ENCODE measurements at regions not wholly inside any gene's neighbourhood (a gene's known extent, or its start where the extent isn't known, plus 50 kb on each side); places are given as distances from the start of the nearest gene placed in this dataset.

DNA sequence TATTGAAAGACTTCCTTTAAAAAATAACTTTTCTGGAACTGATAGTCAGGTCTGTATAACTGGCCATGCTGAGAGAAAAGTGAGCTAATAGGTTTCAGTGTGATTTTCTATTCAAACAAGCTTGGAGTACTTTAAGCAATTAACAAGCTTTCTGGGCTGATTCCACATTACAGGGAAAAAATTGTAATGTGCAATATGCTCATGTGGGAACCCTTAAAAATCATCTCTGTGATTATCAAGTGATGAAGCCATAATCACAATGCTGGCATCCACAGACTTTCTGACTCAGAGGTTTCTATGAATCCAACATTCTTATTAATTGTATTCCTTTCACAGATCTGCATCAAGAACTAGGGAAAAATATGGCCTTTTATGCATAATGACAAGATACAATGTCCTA lies 212.2 kb upstream of the ACO1 start:
- Histone ChIP-seq H3F3A (ENCODE audit: control insufficient read depth, insufficient read depth) (no peaks in the 10 kb centered on the region), H4K20me1 (ENCODE audit: control insufficient read depth, insufficient read depth, low read depth, low read length) (no peaks in the 10 kb centered on the region), H3K9me3 (ENCODE audit: control insufficient read depth, insufficient read depth, low read length) (no peaks in the 10 kb centered on the region), H3K9me2 (replicated peaks; ENCODE audit: control insufficient read depth, low read length) (no peaks in the 10 kb centered on the region), H3K27ac (ENCODE audit: low read depth, low read length) (no peak overlapping the region), H3K27me3 (ENCODE audit: control insufficient read depth, low read length) (no peaks in the 10 kb centered on the region), H3K4me2 (ENCODE audit: low read length) (no peak overlapping the region), H3K79me2 (ENCODE audit: control insufficient read depth, low read length) (no peaks in the 10 kb centered on the region), H3K36me3 (ENCODE audit: control insufficient read depth, low read length) (no peaks in the 10 kb centered on the region), H3K4me3 (ENCODE audit: low read length) (no peak overlapping the region), H3K4me1 (ENCODE audit: control insufficient read depth, low read length) (no peaks in the 10 kb centered on the region)
- no peak for TF ChIP-seq EZH2phosphoT487 (IDR thresholded peaks at IDR 0.05; ENCODE audit: borderline replicate concordance, low read length)
- TF ChIP-seq CTCF (IDR thresholded peaks at IDR 0.05; ENCODE audit: low read depth, low read length, poor library complexity, severe bottlenecking), result no peak

DNA sequence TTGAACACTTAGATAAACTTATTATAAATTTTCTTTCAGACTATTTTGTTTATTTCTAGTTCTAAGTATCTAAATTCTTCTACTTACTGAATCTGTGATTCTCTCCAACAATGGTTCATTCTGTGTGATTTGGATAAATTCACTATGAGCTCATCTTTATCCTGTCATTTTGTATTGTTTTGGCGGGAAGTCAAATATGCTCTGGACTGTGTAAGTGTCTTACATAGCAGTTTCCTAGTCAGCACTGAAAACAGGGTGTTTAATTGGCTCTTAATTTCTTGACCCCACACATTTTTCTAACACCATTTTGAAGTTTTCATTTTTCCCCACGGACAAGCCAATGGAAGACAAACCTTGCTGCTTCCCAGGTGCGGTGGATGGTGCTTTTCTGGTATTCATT lies 207.0 kb upstream of the ACO1 start:
- Histone ChIP-seq H3K79me2 (ENCODE audit: control insufficient read depth, low read length) (no peaks in the 10 kb centered on the region), H3F3A (ENCODE audit: control insufficient read depth, insufficient read depth) (no peaks in the 10 kb centered on the region), H3K9me2 (replicated peaks; ENCODE audit: control insufficient read depth, low read length) (no peaks in the 10 kb centered on the region), H3K4me2 (ENCODE audit: low read length) (no peak overlapping the region), H3K4me3 (ENCODE audit: low read length) (no peak overlapping the region), H3K27me3 (ENCODE audit: control insufficient read depth, low read length) (no peaks in the 10 kb centered on the region), H3K27ac (ENCODE audit: low read depth, low read length) (no peak overlapping the region), H3K36me3 (ENCODE audit: control insufficient read depth, low read length) (no peaks in the 10 kb centered on the region), H4K20me1 (ENCODE audit: control insufficient read depth, insufficient read depth, low read depth, low read length) (no peaks in the 10 kb centered on the region), H3K9me3 (ENCODE audit: control insufficient read depth, insufficient read depth, low read length) (no peaks in the 10 kb centered on the region), H3K4me1 (ENCODE audit: control insufficient read depth, low read length) (no peaks in the 10 kb centered on the region)
- TF ChIP-seq CTCF (IDR thresholded peaks at IDR 0.05; ENCODE audit: low read depth, low read length, poor library complexity, severe bottlenecking) (no peak), EZH2phosphoT487 (IDR thresholded peaks at IDR 0.05; ENCODE audit: borderline replicate concordance, low read length) (no peak)

DNA sequence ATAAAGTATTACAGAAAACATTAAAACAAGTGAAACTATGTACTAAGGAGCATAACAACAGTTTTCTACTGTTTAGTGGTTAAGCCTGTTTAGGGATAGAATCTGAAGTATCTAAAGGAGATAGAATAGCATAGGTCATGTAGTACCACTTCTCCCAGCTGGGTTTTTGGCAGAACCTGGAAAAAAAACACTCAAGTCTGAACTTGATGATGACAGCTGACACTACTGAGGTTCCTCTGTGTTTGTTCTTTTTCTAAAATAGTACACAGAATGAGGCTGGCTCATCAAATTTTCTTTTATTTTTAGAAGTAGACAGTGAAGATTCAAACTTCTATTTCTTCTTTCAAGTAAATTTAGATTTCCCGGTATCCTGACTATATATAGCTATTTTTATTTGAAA lies 203.8 kb upstream of the ACO1 start:
- no peaks in the 10 kb centered on the region for H3K36me3 ChIP-seq (ENCODE audit: control insufficient read depth, low read length)
- TF ChIP-seq CTCF (IDR thresholded peaks at IDR 0.05; ENCODE audit: low read depth, low read length, poor library complexity, severe bottlenecking) (no peak), EZH2phosphoT487 (IDR thresholded peaks at IDR 0.05; ENCODE audit: borderline replicate concordance, low read length) (no peak)
- H3K4me3 ChIP-seq (ENCODE audit: low read length), result no peak overlapping the region
- H3K9me3 ChIP-seq (ENCODE audit: control insufficient read depth, insufficient read depth, low read length), result no peaks in the 10 kb centered on the region
- H3K27ac ChIP-seq (ENCODE audit: low read depth, low read length), result no peak overlapping the region
- no peaks in the 10 kb centered on the region for H3K4me1 ChIP-seq (ENCODE audit: control insufficient read depth, low read length)
- no peaks in the 10 kb centered on the region for H3K79me2 ChIP-seq (ENCODE audit: control insufficient read depth, low read length)
- no peaks in the 10 kb centered on the region for H3K9me2 ChIP-seq (replicated peaks; ENCODE audit: control insufficient read depth, low read length)
- H3K4me2 ChIP-seq (ENCODE audit: low read length), result no peak overlapping the region
- H3K27me3 ChIP-seq (ENCODE audit: control insufficient read depth, low read length), result no peaks in the 10 kb centered on the region
- no peaks in the 10 kb centered on the region for H3F3A ChIP-seq (ENCODE audit: control insufficient read depth, insufficient read depth)
- no peaks in the 10 kb centered on the region for H4K20me1 ChIP-seq (ENCODE audit: control insufficient read depth, insufficient read depth, low read depth, low read length)

DNA sequence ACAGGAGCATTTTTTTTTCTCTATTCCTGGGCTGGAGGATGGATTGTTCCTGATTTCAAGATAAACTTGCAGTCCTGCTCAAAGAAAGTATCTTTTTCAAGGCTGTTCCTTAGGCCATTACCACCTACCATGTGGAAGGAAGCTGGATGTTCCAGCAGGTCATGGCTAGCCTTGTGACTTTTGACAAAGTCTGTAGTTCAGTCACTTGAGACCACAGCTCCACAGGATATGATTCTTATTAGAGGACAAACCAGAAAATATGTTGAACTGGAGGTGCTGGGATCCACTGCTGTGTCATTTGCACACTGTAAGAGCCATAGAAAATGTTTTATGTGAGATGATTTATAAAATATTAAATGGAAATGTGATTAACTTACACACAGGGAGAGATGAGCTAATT lies 184.2 kb upstream of the ACO1 start:
- Histone ChIP-seq H3K4me3 (ENCODE audit: low read length) (no peak overlapping the region), H3F3A (ENCODE audit: control insufficient read depth, insufficient read depth) (no peaks in the 10 kb centered on the region), H3K27me3 (ENCODE audit: control insufficient read depth, low read length) (no peaks in the 10 kb centered on the region), H3K4me1 (ENCODE audit: control insufficient read depth, low read length) (no peaks in the 10 kb centered on the region), H3K4me2 (ENCODE audit: low read length) (no peak overlapping the region), H3K27ac (ENCODE audit: low read depth, low read length) (no peak overlapping the region), H3K9me2 (replicated peaks; ENCODE audit: control insufficient read depth, low read length) (no peaks in the 10 kb centered on the region), H3K36me3 (ENCODE audit: control insufficient read depth, low read length) (no peaks in the 10 kb centered on the region), H3K79me2 (ENCODE audit: control insufficient read depth, low read length) (no peaks in the 10 kb centered on the region), H4K20me1 (ENCODE audit: control insufficient read depth, insufficient read depth, low read depth, low read length) (no peaks in the 10 kb centered on the region), H3K9me3 (ENCODE audit: control insufficient read depth, insufficient read depth, low read length) (no peaks in the 10 kb centered on the region)
- no peak for TF ChIP-seq CTCF (IDR thresholded peaks at IDR 0.05; ENCODE audit: low read depth, low read length, poor library complexity, severe bottlenecking)
- TF ChIP-seq EZH2phosphoT487 (IDR thresholded peaks at IDR 0.05; ENCODE audit: borderline replicate concordance, low read length), result no peak

Data from DOHH2 (cell line).